A673 (cell line): ENCODE measurements at regions not wholly inside any gene's neighbourhood (a gene's known extent, or its start where the extent isn't known, plus 50 kb on each side); places are given as distances from the start of the nearest gene placed in this dataset.

Experiments
- EZH2 ChIP-seq: fragments of 200-600 bp; sonication (generic); IDR thresholded peaks from 2 replicates; pipeline ENCODE4 v1.6.1; 2017; ENCODE audit warnings: borderline replicate concordance, low read depth, mild to moderate bottlenecking, mixed read lengths, antibody characterized with exemption, low read length; ENCODE audit not compliant: poor library complexity, severe bottlenecking
- TF ChIP-seq, protein P1 (sequence below): fragments of 300-800, 200-600 bp; sonication (generic); conservative IDR thresholded peaks from 2 replicates; pipeline ENCODE4 v1.5.1; 2017; ENCODE audit warnings: low read depth, mild to moderate bottlenecking, antibody characterized with exemption, low read length, moderate library complexity, mixed read lengths

GRCh38 chr6:85283436-85283835 is 166.4 kb upstream of the NT5E start:
- TF ChIP-seq, protein P1, sequence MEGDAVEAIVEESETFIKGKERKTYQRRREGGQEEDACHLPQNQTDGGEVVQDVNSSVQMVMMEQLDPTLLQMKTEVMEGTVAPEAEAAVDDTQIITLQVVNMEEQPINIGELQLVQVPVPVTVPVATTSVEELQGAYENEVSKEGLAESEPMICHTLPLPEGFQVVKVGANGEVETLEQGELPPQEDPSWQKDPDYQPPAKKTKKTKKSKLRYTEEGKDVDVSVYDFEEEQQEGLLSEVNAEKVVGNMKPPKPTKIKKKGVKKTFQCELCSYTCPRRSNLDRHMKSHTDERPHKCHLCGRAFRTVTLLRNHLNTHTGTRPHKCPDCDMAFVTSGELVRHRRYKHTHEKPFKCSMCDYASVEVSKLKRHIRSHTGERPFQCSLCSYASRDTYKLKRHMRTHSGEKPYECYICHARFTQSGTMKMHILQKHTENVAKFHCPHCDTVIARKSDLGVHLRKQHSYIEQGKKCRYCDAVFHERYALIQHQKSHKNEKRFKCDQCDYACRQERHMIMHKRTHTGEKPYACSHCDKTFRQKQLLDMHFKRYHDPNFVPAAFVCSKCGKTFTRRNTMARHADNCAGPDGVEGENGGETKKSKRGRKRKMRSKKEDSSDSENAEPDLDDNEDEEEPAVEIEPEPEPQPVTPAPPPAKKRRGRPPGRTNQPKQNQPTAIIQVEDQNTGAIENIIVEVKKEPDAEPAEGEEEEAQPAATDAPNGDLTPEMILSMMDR: no peak
- no peak for TF ChIP-seq EZH2
